ENCODE measurements at regions not wholly inside any gene's neighbourhood (a gene's known extent, or its start where the extent isn't known, plus 50 kb on each side); places are given as distances from the start of the nearest gene placed in this dataset.

DNA sequence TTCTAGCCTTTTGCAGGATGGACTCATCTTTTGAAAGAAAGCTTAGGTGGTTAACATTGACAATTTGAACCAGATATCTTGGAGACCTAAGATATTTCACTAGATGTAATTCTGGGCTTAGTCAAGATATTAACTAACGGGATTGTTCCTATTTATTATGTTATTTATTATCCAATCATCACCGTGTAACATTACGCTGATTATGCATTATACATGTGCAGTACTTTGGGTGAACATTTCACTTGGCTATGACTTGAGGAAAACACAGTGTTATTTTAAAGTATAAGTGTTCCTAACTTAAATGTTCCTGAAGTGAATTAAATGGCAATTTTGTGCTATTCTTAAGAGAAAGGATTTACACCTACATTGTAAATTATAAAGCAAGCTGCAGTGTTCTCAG is 574.5 kb upstream of the KCNMB2 start:
- no peaks in the 10 kb centered on the region for H3K9me3 ChIP-seq (ENCODE audit: insufficient read depth, low read depth)

DNA sequence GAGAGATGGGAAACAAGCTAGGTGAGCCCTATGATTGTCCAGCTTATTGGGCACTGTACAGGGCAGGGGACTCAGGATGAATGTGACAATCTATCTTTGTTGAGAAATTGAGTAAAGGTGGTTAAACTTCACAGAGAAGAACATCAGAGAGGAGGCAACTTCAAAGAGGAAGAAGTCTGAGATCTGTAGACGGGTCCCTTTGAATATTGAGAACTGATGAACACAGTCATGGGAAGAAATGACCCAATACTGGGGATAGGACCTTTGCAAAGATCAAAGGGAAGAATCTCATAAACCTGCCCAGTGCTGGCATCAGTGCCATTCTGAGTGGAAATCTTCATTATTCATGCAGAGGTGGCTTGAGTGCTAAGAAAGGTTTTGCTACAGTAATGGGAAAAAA is 569.7 kb upstream of the KCNMB2 start:
- BruUV-seq (replicated peaks), result no TSS peak
- intact Hi-C loops (cut with micrococcal nuclease; ENCODE audit: unreplicated experiment), result no loop called here

More for the DNA sequence above, 574.5 kb upstream of the KCNMB2 start:
- no peaks in the 10 kb centered on the region for H3K36me3 ChIP-seq (ENCODE audit: low read depth)
- intact Hi-C loops (cut with micrococcal nuclease; ENCODE audit: unreplicated experiment), result loop anchor here (2.0 kb wide), 1 partner anchor 13 kb away; no protein-coding TSS in a partner anchor
- H3K27me3 ChIP-seq (ENCODE audit: insufficient read depth, low read depth), result no peaks in the 10 kb centered on the region
- CTCF ChIA-PET, result no interaction called here
- TF ChIP-seq CTCF (conservative IDR thresholded peaks at IDR 0.05) (no peak), EZH2 (IDR thresholded peaks at IDR 0.05; ENCODE audit: low read depth) (no peak)
- H3K4me2 ChIP-seq, result no peak overlapping the region
- no peaks in the 10 kb centered on the region for H4K20me1 ChIP-seq (ENCODE audit: insufficient read depth)
- no peak overlapping the region for H3K4me3 ChIP-seq
- H3K9me2 ChIP-seq (ENCODE audit: insufficient read depth), result no peaks in the 10 kb centered on the region
- no peak for DNase-seq
- POLR2A ChIA-PET (ENCODE audit: unreplicated experiment), result no interaction called here
- no peaks in the 10 kb centered on the region for H3K4me1 ChIP-seq (replicated peaks; ENCODE audit: insufficient read depth)
- no TSS peak for BruUV-seq (replicated peaks)
- no peak overlapping the region for H3K27ac ChIP-seq
- no peaks in the 10 kb centered on the region for H3K79me2 ChIP-seq (ENCODE audit: low read depth)
- H3F3A ChIP-seq (ENCODE audit: insufficient read depth, low read depth), result no peaks in the 10 kb centered on the region
- no peak overlapping the region for H2AFZ ChIP-seq

DNA sequence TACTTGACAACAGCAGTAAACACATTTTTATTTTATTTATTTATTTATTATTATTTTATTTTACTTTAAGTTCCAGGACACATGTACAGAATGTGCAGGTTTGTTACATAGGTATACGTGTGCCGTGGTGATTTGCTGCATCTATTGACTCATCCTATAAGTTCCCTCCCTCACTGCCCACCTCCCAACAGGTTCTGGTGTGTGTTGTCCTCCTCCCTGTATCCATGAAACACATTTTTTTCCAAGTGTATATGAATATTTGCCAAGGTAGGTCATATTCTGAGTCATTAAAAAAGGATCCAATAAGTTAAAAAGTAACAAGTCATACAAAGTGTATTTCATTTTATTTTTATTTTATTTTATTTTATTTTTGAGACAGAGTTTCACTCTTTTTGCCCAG is 567.3 kb upstream of the KCNMB2 start:
- H3K4me3 ChIP-seq, result no peak overlapping the region
- TF ChIP-seq CTCF (conservative IDR thresholded peaks at IDR 0.05), result no peak
- no peak for TF ChIP-seq EZH2 (IDR thresholded peaks at IDR 0.05; ENCODE audit: low read depth)
- no peaks in the 10 kb centered on the region for H3K79me2 ChIP-seq (ENCODE audit: low read depth)
- no peak overlapping the region for H3K27ac ChIP-seq
- ChIA-PET POLR2A (ENCODE audit: unreplicated experiment) (no interaction called here), CTCF (no interaction called here)
- no peak overlapping the region for H2AFZ ChIP-seq
- H3K27me3 ChIP-seq (ENCODE audit: insufficient read depth, low read depth), result no peaks in the 10 kb centered on the region
- no peak overlapping the region for H3K4me2 ChIP-seq
- H3F3A ChIP-seq (ENCODE audit: insufficient read depth, low read depth), result no peaks in the 10 kb centered on the region
- no peak for DNase-seq
- H3K9me3 ChIP-seq (ENCODE audit: insufficient read depth, low read depth), result no peaks in the 10 kb centered on the region; the same call in 1 of the 2 replicates
- H3K36me3 ChIP-seq (ENCODE audit: low read depth), result no peaks in the 10 kb centered on the region
- 0 out of 2 replicates have a peak, but pooled peaks cover 9% of the 10 kb centered on the region for H3K4me1 ChIP-seq (replicated peaks; ENCODE audit: insufficient read depth)
- intact Hi-C loops (cut with micrococcal nuclease; ENCODE audit: unreplicated experiment), result no loop called here
- no peaks in the 10 kb centered on the region for H4K20me1 ChIP-seq (ENCODE audit: insufficient read depth)
- no peaks in the 10 kb centered on the region for H3K9me2 ChIP-seq (ENCODE audit: insufficient read depth)
- no TSS peak for BruUV-seq (replicated peaks)

More for the DNA sequence above, 569.7 kb upstream of the KCNMB2 start:
- Histone ChIP-seq H3K4me3 (no peak overlapping the region), H3K79me2 (ENCODE audit: low read depth) (no peaks in the 10 kb centered on the region), H4K20me1 (ENCODE audit: insufficient read depth) (no peaks in the 10 kb centered on the region), H2AFZ (no peak overlapping the region), H3K9me2 (ENCODE audit: insufficient read depth) (no peaks in the 10 kb centered on the region), H3K4me2 (no peak overlapping the region), H3K9me3 (ENCODE audit: insufficient read depth, low read depth) (no peaks in the 10 kb centered on the region; the same call in 1 of the 2 replicates), H3K4me1 (replicated peaks; ENCODE audit: insufficient read depth) (no peaks in the 10 kb centered on the region), H3K36me3 (ENCODE audit: low read depth) (no peaks in the 10 kb centered on the region), H3K27me3 (ENCODE audit: insufficient read depth, low read depth) (no peaks in the 10 kb centered on the region), H3K27ac (no peak overlapping the region), H3F3A (ENCODE audit: insufficient read depth, low read depth) (no peaks in the 10 kb centered on the region)
- POLR2A ChIA-PET (ENCODE audit: unreplicated experiment), result no interaction called here
- no peak for TF ChIP-seq CTCF (conservative IDR thresholded peaks at IDR 0.05)
- TF ChIP-seq EZH2 (IDR thresholded peaks at IDR 0.05; ENCODE audit: low read depth), result no peak
- DNase-seq, result no peak
- CTCF ChIA-PET, result no interaction called here

Data from PC-9 (cell line).